Heart left ventricle (tissue), 13 donors: ENCODE measurements at regions not wholly inside any gene's neighbourhood (a gene's known extent, or its start where the extent isn't known, plus 50 kb on each side); places are given as distances from the start of the nearest gene placed in this dataset.
"Not testable (repeated sequence)": the region's sequence is repeated elsewhere in the genome, so short reads cannot be mapped to it uniquely, and the experiment has no call there.

Experiments used
- CTCF ChIP-seq, 12 donors: fragments of 200-600 bp; sonication (generic) in 4 of 12; IDR thresholded peaks; one replicate each; pipeline versions ENCODE4 v1.5.0 to v1.8.0; 2018 to 2022; ENCODE audit warnings: antibody characterized with exemption in 12 of 12, mild to moderate bottlenecking in 5 of 12
- POLR2A ChIP-seq, 2 donors: fragments of 450-650 bp; IDR thresholded peaks; one replicate each; pipeline ENCODE4 v1.6.1; 2017; ENCODE audit warnings: antibody characterized with exemption in 2 of 2, mild to moderate bottlenecking in 2 of 2, moderate library complexity in 2 of 2
- donor health status: ischemic (EF 13 %, LVEDD 7.1; RV severe dilation, severe dysfunction).
- donor health status: DM: no; HTN: yes; CAD: no.
- donor health status: DM: no; HTN: no; CAD: no.
- donor health status: ischemic (EF 25% LVEDD 6.9; RV normal size, moderate dysfunction).
- donor health status: ischemic (EF 25% LVEDD 5.7; RV mildly dilated, moderate dysfunction).
- donor health status: ischemic (EF 35%, LVEDD 5.7; RV mildly dilated, moderate dysfunction).
- donor health status: nonischemic (EF 11% LVEDD 7.7; RV severe dilation, severe dysfunction).
- donor health status: DM: yes; HTN: yes; CAD: no.
- donor health status: PGD.
- donor health status: ischemic (EF 29% LVEDD 5.4; RV normal size, mild dysfunction).
- donor health status: nonischemic (EF 23%, LVEDD 6.1; RV moderate dilation, normal function).

- not testable (repeated sequence) for TF ChIP-seq CTCF, POLR2A (IDR thresholded peaks at IDR 0.05)
Observed at GRCh38 chr16:29104600-29104999, 119.7 kb downstream of the LAT start.
